ENCODE measurements at regions not wholly inside any gene's neighbourhood (a gene's known extent, or its start where the extent isn't known, plus 50 kb on each side); places are given as distances from the start of the nearest gene placed in this dataset.

DNA sequence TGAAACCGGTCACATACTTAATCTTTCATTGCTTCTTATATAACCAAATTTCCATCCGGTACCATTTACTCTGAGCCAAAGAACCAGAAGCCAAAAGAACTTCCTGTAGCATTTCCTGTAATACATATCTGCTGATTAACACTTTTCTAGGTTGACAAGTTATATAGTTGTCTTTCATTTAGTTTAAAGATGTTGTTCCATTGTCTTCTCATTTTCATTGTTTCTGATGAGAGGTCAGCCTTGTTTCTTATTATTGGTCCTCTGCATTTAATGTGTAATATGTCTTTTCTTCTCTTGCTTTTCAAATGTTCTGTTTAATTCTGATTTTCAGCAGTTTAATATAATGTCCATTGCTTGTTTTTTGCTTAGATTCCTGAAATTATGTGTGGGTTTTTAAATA is 214.5 kb upstream of the CCN2 start:
- no peak for TF ChIP-seq CTCF (conservative IDR thresholded peaks at IDR 0.05)
- Mint-ChIP-seq H3K4me1 (peaks cover 30% of the 10 kb centered on the region), H3K27me3 (ENCODE audit: low read depth) (no peaks in the 10 kb centered on the region), H3K27ac (ENCODE audit: unreplicated experiment) (no peak overlapping the region), H3K9me3 (peaks cover 16% of the 10 kb centered on the region), H3K36me3 (ENCODE audit: low read depth) (peaks cover 4% of the 10 kb centered on the region), H3K4me3 (no peak overlapping the region)
- no peak for DNase-seq (ENCODE audit: low read depth, low spot score)

- Mint-ChIP-seq H3K9me3 (peaks cover 21% of the 10 kb centered on the region), H3K36me3 (ENCODE audit: low read depth) (peaks cover 4% of the 10 kb centered on the region), H3K27ac (ENCODE audit: unreplicated experiment) (no peak overlapping the region), H3K4me3 (no peak overlapping the region), H3K27me3 (ENCODE audit: low read depth) (no peaks in the 10 kb centered on the region), H3K4me1 (no peaks in the 10 kb centered on the region)
- no peak for DNase-seq (ENCODE audit: low read depth, low spot score)
- peak; percentile 62 for TF ChIP-seq CTCF (conservative IDR thresholded peaks at IDR 0.05)
These were observed 210.1 kb upstream of the CCN2 start for GRCh38 chr6:132161283-132161682.

DNA sequence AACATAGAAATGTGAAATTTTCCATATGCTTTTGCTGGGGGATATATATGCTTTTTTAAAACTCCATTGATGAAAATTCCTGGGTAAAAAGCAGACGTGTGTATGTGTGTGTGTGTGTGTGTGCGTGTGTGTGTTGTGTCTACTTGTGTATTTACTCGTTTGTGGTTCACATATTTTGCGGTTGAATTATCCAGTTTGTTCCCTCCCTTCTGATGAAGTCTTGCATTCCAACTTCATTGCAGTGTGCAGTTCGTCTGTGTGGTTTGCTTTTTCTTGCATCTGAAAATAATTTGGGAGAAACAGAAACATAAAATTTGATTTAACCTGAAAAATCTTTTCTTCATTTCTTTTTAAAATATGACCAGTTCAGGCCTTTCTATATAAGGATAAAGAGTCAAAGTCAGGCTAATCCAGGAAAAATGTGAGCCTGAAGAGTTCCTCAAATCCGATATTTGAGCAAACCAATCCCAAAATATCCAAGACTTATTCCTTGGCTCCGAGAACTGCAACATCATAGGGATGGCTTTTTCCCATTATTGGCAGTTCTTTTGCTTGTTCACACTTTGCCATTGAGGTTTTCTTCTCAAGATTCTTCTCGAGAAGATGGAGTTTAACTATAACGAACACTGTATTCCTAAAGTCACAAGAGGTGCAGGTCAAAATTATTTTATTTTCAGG is 202.2 kb upstream of the CCN2 start:
- no peaks in the 10 kb centered on the region for H3K36me3 Mint-ChIP-seq (ENCODE audit: low read depth)
- H3K27me3 Mint-ChIP-seq (ENCODE audit: low read depth), result no peaks in the 10 kb centered on the region
- H3K27ac Mint-ChIP-seq (ENCODE audit: unreplicated experiment), result no peak overlapping the region
- TF ChIP-seq CTCF (conservative IDR thresholded peaks at IDR 0.05), result no peak
- no peak overlapping the region for H3K4me3 Mint-ChIP-seq
- no peaks in the 10 kb centered on the region for H3K9me3 Mint-ChIP-seq
- no peak for DNase-seq (ENCODE audit: low read depth, low spot score)
- H3K4me1 Mint-ChIP-seq, result peaks cover 6% of the 10 kb centered on the region

DNA sequence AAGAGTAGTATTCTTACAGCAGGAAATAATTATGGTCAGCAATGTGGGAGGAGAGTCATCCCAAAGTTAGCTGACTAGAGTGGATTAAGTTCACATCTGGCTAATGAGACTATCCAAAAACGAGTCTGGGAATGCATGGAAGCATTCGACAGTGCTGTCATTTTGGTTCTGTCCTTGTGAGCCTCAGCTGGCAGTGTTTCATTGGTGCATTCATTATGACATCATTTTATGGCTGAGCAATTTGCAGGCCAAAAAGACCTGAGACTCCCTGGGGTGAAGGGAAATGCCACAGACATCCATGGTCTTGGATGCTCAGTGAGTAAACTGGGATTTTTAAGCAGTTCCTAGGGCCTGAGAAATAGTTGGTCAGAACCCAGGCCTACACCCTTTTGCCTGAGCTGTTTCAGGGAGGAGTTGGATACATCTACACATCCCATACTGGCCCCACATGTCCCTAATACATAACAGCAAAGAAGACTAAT is 196.4 kb upstream of the CCN2 start:
- Mint-ChIP-seq H3K4me3 (no peak overlapping the region), H3K9me3 (no peaks in the 10 kb centered on the region), H3K27me3 (ENCODE audit: low read depth) (no peaks in the 10 kb centered on the region), H3K4me1 (peaks cover 6% of the 10 kb centered on the region), H3K36me3 (ENCODE audit: low read depth) (no peaks in the 10 kb centered on the region), H3K27ac (ENCODE audit: unreplicated experiment) (no peak overlapping the region)
- no peak for DNase-seq (ENCODE audit: low read depth, low spot score)
- no peak for TF ChIP-seq CTCF (conservative IDR thresholded peaks at IDR 0.05)

DNA sequence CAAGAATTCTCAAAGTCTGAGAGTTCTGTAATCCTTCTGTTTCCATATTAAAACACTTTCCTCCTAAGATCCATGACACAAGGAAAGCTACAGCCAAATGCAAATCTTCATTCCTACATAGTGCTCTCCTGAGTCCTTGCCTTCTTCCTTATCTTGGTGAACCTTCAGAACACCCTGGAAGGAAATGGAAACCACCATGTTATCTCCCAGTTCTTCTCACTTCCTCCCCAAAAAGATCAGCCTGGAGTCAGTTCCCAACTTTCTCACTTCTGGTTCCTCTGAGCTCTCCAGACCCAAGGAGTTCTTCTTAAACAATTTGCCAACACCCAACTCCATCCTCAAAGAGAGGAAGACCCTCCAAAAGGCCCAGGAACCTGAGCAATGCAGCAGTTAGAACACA is 193.3 kb upstream of the CCN2 start:
- H3K36me3 Mint-ChIP-seq (ENCODE audit: low read depth), result no peaks in the 10 kb centered on the region
- H3K27me3 Mint-ChIP-seq (ENCODE audit: low read depth), result no peaks in the 10 kb centered on the region
- H3K4me3 Mint-ChIP-seq, result no peak overlapping the region
- H3K27ac Mint-ChIP-seq (ENCODE audit: unreplicated experiment), result peak overlapping the region; percentile 70
- peaks cover under 1% of the 10 kb centered on the region for H3K9me3 Mint-ChIP-seq
- DNase-seq (ENCODE audit: low read depth, low spot score), result no peak
- H3K4me1 Mint-ChIP-seq, result no peaks in the 10 kb centered on the region
- no peak for TF ChIP-seq CTCF (conservative IDR thresholded peaks at IDR 0.05)

All from neural crest cell (in vitro differentiated cells).